K562 (cell line): ENCODE measurements at regions not wholly inside any gene's neighbourhood (a gene's known extent, or its start where the extent isn't known, plus 50 kb on each side); places are given as distances from the start of the nearest gene placed in this dataset.

Experiments used
- ARHGAP35 ChIP-seq: fragments of 450-650 bp; IDR thresholded peaks from 2 replicates; pipeline ENCODE4 v1.6.1; 2018; ENCODE audit not compliant: partially characterized antibody
- ESRRA ChIP-seq: fragments of 450-650 bp; IDR thresholded peaks from 2 replicates; pipeline ENCODE4 v1.6.1; 2014; ENCODE audit warnings: low read depth, mild to moderate bottlenecking, moderate library complexity, borderline replicate concordance
- FOS ChIP-seq: IDR thresholded peaks from 3 replicates; pipeline ENCODE4 v1.6.1; 2011; ENCODE audit not compliant: insufficient read length; ENCODE audit errors: extremely low read depth
- NR3C1 ChIP-seq: sonication (generic); formaldehyde crosslinking; IDR thresholded peaks from 2 replicates; pipeline ENCODE4 v1.8.1; 2022; ENCODE audit warnings: missing genetic modification reagents
- SP1 ChIP-seq: sonication (generic); formaldehyde crosslinking; IDR thresholded peaks from 2 replicates; pipeline ENCODE4 v1.8.1; 2022; ENCODE audit warnings: mild to moderate bottlenecking, missing genetic modification reagents
- SRF ChIP-seq, 2 experiments: fragments of 250-450, 450-650 bp in 1 of 2; sonication (Bioruptor Pico) in 1 of 2; sonication (generic) in 1 of 2; formaldehyde crosslinking; IDR thresholded peaks; 2 replicates each; pipeline versions ENCODE4 v1.5.0 to v1.5.1; 2020 to 2022; ENCODE audit warnings: mild to moderate bottlenecking in 1 of 2, missing genetic modification reagents in 1 of 2
- XRCC3 ChIP-seq: fragments of 450-650 bp; IDR thresholded peaks from 2 replicates; pipeline ENCODE4 v1.6.1; 2017; ENCODE audit warnings: mild to moderate bottlenecking, moderate library complexity
- ZBTB17 ChIP-seq: fragments of 450-650 bp; formaldehyde crosslinking; IDR thresholded peaks from 2 replicates; pipeline ENCODE4 v1.4.0; 2020; ENCODE audit warnings: mild to moderate bottlenecking
- ZNF121 ChIP-seq: sonication (generic); formaldehyde crosslinking; conservative IDR thresholded peaks from 2 replicates; pipeline ENCODE4 v1.8.0; 2022; ENCODE audit warnings: missing genetic modification reagents
- TF ChIP-seq, protein P1 (sequence below), 3 experiments: IDR thresholded peaks in 2 of 3; conservative IDR thresholded peaks in 1 of 3; 2 replicates each; pipeline ENCODE4 v1.5.1; 2011 to 2012; ENCODE audit warnings: low read length in 3 of 3, mild to moderate bottlenecking in 3 of 3, control low read depth in 2 of 3, improper control_type of control experiment in 1 of 3, inconsistent platforms in 1 of 3, low read depth in 1 of 3, mixed read lengths in 1 of 3, moderate library complexity in 1 of 3; ENCODE audit not compliant: insufficient read depth in 2 of 3
- TF ChIP-seq, protein P2 (sequence below), 2 experiments: fragments of 450-650 bp in 1 of 2; IDR thresholded peaks; 2 replicates each; pipeline ENCODE4 v1.6.1; 2011 to 2017; ENCODE audit warnings: low read depth in 2 of 2, antibody characterized with exemption in 1 of 2, borderline replicate concordance in 1 of 2, low read length in 1 of 2, mild to moderate bottlenecking in 1 of 2, mixed read lengths in 1 of 2; ENCODE audit not compliant: control insufficient read depth in 1 of 2
- TF ChIP-seq, protein P3 (sequence below): fragments of 450-650 bp; IDR thresholded peaks from 2 replicates; pipeline ENCODE4 v1.6.1; 2016; ENCODE audit warnings: antibody characterized with exemption

DNA sequence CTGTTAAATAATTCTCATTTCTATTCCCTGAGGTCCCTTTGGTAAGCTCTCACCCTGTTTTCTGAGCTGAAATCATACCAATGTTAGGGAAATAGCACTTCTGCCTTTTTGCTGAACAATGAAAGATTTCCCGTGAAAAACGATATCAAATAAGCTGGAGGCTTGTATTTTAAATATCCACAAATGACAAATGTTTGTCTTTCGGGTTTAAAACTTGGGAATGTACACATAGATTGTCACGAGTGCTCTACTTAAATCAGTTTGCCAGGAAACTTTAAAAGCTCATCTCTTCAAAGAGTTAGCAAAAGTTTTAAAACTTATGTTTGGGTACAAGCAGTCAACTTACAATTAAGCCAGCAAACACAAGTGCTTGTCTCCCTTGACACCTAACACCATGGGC lies 393.5 kb upstream of the MON1B start:
- TF ChIP-seq SP1 (no peak), SRF (CRISPR knock-in tag; IDR thresholded peaks at IDR 0.05) (no peak), ESRRA (no peak), XRCC3 (no peak), ARHGAP35 (no peak), ZBTB17 (CRISPR knock-in tag) (no peak), NR3C1 (CRISPR knock-in tag) (no peak), ZNF121 (CRISPR knock-in tag) (no peak), FOS (no peak)
- TF ChIP-seq, protein P1, sequence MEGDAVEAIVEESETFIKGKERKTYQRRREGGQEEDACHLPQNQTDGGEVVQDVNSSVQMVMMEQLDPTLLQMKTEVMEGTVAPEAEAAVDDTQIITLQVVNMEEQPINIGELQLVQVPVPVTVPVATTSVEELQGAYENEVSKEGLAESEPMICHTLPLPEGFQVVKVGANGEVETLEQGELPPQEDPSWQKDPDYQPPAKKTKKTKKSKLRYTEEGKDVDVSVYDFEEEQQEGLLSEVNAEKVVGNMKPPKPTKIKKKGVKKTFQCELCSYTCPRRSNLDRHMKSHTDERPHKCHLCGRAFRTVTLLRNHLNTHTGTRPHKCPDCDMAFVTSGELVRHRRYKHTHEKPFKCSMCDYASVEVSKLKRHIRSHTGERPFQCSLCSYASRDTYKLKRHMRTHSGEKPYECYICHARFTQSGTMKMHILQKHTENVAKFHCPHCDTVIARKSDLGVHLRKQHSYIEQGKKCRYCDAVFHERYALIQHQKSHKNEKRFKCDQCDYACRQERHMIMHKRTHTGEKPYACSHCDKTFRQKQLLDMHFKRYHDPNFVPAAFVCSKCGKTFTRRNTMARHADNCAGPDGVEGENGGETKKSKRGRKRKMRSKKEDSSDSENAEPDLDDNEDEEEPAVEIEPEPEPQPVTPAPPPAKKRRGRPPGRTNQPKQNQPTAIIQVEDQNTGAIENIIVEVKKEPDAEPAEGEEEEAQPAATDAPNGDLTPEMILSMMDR (IDR thresholded peaks at IDR 0.05 in 2 of 3, conservative IDR thresholded peaks at IDR 0.05 in 1 of 3; ENCODE audit: insufficient read depth in 2 of 3, low read depth in 1 of 3, low read length in 3 of 3), result no peak
- TF ChIP-seq, protein P2, sequence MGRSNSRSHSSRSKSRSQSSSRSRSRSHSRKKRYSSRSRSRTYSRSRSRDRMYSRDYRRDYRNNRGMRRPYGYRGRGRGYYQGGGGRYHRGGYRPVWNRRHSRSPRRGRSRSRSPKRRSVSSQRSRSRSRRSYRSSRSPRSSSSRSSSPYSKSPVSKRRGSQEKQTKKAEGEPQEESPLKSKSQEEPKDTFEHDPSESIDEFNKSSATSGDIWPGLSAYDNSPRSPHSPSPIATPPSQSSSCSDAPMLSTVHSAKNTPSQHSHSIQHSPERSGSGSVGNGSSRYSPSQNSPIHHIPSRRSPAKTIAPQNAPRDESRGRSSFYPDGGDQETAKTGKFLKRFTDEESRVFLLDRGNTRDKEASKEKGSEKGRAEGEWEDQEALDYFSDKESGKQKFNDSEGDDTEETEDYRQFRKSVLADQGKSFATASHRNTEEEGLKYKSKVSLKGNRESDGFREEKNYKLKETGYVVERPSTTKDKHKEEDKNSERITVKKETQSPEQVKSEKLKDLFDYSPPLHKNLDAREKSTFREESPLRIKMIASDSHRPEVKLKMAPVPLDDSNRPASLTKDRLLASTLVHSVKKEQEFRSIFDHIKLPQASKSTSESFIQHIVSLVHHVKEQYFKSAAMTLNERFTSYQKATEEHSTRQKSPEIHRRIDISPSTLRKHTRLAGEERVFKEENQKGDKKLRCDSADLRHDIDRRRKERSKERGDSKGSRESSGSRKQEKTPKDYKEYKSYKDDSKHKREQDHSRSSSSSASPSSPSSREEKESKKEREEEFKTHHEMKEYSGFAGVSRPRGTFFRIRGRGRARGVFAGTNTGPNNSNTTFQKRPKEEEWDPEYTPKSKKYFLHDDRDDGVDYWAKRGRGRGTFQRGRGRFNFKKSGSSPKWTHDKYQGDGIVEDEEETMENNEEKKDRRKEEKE (IDR thresholded peaks at IDR 0.05; ENCODE audit: borderline replicate concordance in 1 of 2, control insufficient read depth in 1 of 2, low read depth in 2 of 2, low read length in 1 of 2), result no peak
- TF ChIP-seq, protein P3, sequence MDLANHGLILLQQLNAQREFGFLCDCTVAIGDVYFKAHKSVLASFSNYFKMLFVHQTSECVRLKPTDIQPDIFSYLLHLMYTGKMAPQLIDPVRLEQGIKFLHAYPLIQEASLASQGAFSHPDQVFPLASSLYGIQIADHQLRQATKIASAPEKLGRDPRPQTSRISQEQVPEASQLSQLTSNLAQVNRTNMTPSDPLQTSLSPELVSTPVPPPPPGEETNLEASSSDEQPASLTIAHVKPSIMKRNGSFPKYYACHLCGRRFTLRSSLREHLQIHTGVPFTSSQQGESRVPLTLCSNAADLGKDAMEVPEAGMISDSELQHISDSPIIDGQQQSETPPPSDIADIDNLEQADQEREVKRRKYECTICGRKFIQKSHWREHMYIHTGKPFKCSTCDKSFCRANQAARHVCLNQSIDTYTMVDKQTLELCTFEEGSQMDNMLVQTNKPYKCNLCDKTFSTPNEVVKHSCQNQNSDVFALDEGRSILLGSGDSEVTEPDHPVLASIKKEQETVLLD, result no peak
